NCI-H2081 (cell line): ENCODE measurements at regions not wholly inside any gene's neighbourhood (a gene's known extent, or its start where the extent isn't known, plus 50 kb on each side); places are given as distances from the start of the nearest gene placed in this dataset.
"Not testable (repeated sequence)": the region's sequence is repeated elsewhere in the genome, so short reads cannot be mapped to it uniquely, and the experiment has no call there.

Experiments
- DNase-seq, 2 experiments: peaks; one replicate each; lab custom pipeline; 2025; lab: John Stamatoyannopoulos, UW

DNA sequence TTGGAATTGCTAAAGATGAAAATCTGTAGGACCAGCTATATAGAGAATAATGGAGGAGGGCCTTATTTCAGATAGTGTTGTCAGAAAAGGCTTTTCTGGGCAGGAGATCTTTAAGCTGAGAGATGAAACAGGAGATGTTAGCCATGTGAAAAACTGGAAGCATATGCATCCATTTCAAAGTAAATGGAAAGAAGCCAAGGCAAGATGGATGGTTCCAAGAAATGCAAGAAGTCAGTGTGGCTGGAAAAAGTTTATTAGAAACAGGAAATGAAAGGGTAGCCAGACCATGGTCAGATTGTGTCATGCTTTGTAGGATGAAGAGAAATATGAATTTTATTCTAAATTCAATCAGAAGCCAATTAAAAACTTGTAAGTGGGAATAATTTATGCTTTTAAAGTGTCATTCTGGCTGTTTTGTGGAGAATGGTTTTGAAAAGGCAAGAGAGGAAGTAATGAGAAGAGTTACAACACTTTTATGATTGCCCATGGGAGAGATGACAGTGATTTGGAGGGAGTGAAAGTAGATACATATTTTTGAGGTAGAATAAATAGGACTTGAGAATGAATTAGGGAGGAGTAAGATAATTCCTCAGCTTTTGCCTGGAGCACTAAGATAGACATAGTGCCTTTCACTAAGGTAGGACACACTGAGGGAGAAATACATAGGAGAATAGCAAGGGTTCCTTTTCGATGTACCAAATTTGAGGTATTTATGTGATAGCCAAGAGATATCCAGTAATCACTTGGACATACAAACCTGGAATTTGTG, 620.1 kb downstream of the HTR1B start:
- DNase-seq, result no peak

DNA sequence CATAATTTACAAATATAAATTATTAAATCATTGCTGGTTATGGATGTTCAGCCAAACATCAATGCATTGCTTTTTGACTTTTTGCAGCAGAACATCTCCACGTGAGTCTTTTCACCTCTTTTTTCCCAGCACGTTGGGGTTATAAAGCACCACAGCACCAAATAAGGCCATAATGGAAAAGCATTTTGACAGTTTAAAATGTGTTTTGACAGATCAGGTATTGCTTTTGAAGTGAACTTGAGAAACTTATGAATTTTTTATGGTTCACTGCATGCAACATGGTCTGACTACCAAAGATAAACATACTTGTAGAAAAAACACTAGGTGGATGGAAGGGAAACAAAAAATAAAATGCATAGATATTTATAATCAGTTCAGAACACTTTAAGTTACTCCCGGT, 622.4 kb downstream of the HTR1B start:
- DNase-seq, result no peak

- DNase-seq, result no peak
Observed at GRCh38 chr6:76840041-76840745, 623.1 kb downstream of the HTR1B start.

- no peak for DNase-seq
Observed at GRCh38 chr6:76839505-76839904, 623.8 kb downstream of the HTR1B start.

DNA sequence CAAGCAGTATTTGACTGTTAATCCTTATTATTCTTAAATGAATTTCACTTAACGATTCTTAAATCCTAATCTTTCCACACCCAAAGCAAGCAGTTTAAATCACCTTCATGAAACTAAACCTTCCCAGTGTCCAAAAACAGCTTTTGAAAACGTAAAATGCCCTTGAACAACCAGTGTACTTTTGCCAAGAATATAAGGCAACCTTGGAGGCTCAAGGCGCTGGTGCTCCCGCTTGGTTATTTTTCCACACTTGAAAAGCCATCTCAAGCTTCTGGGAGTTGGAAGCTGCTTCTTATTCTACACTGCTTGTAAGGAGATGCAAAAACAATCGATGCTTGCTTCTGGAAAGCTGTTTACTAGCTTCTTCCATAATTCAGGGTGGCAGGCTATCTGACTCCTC, 625.7 kb downstream of the HTR1B start:
- DNase-seq, result no peak

DNA sequence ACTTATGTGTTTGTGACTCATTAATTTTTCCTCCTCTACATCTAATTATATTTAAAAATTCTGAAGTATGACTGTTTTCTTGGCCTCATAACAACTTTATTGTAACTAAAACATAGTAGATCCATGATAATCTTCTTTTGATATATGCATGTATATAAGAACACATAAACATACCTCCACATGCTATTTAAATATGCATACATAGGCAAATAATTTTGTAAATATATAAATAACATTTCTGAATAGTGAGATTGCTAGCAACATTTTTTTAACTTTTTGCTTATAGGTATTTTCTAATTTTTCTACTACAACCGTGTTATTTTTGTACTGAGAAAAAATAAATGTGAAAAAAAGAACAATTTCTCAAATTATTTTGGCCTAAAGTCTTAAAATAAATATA, 627.6 kb downstream of the HTR1B start:
- DNase-seq, result no peak

- no peak for DNase-seq
Observed at GRCh38 chr6:76835293-76835692, 628.0 kb downstream of the HTR1B start.

DNA sequence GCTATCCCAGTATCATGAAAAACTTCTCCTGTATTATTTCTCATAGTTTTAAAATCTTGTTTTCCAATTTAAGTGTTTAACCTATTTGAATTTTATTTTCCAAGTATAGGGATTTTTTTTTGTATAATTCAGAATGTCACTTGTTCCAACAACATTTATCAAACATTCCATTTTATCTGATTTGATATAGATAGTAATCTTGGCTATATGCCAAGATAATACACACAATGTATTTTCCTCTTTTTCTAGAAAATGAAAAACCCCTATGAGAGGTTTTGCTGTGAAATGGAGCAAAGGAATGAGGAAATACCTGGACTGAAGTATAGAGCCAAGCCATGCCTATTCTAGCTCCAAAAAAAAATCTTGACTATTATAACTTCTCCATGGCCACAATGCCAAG, 628.9 kb downstream of the HTR1B start:
- no peak for DNase-seq

- peak in 1 of 2 experiments; percentile 13 for DNase-seq
Observed at GRCh38 chr6:76831299-76831698, 632.0 kb downstream of the HTR1B start.

DNA sequence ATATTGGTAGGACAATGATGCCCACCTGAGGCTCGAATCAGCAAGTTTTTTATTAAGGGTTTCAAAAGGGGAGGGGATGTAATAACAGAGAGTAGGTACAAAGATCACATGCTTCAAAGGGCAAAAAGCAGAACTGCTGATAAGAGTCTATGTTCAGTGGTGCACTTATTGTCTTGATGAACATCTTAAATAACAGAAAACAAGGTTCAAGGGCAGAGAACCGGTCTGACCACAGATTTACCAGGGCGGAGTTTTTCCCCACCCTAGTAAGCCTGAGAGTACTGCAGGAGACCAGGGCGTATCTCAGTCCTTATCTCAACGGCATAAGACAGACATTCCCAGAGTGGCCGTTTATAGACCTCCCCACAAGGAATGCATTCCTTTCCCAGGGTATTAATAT, 639.7 kb downstream of the HTR1B start:
- not testable (repeated sequence) for DNase-seq

DNA sequence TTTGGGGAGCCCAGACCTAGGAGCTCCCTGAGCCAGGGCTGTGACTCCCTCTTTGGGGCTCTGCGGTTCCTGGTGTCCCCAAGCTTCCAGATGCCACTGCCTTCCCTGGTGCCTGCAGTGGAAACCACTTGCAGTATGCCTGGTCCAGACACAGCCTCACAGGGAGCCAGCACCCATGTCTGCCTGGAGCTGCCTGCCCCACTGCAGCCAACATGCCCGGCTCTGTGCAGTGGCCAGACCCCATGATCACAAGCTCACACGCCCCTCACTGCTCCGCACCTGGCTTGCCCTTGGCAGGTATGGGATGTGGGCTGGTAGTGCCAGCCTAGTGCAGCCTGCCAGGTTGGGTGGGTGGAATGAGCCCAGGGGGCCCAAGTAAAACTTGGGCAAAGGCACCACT, 644.8 kb downstream of the HTR1B start:
- DNase-seq, result no peak

- no peak for DNase-seq
Observed at GRCh38 chr6:76817429-76817828, 645.9 kb downstream of the HTR1B start.

DNA sequence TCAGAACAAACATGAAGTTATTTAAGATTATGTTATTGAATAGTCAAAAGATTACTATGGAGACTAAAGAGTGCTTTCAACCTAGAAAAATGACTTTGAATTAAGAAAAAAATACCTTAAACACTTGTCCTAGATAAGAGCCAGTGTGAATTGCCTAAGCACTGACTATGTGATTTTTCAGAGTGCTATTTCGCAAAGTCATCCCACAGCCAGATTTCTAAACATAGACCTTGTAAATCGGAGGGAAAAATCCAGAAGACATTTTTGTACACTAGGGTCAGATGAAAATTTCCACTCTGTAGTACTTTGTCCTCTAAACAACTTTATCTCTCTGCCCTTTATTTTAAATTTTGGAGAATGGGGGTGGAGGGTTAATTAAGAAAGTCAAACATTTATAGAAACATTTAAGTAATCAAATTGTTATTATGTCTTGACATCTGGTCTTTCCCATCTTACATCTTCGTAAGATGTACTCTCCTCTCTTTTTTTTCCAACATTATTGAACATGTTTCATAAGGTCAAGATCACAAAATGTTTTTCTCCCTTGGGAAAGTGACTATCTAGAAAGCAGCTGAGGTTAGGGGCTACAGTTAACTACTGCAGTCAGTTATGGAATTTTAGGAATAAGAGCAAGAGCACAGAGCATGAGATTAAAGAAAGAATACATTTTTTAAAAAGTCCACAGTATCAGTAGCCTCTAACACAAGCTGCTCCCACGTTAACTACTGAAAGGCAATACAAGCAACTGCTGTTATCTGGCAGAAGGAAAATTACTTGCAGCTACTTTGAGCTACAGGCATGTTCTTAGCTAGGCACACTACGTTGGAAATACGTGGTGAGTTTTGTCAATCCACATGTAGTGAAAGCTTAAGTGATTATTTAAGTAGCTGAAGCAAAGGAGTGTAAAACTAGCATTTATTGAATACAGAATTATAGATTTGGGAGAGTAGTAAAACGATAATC, 648.5 kb downstream of the HTR1B start:
- no peak for DNase-seq

- DNase-seq, result no peak
Observed at GRCh38 chr6:76810286-76810685, 653.0 kb downstream of the HTR1B start.

- DNase-seq, result no peak
Observed at GRCh38 chr6:76803038-76803580, 660.2 kb downstream of the HTR1B start.

GRCh38 chr6:76792394-76792793, 670.9 kb downstream of the HTR1B start:
- no peak for DNase-seq

DNA sequence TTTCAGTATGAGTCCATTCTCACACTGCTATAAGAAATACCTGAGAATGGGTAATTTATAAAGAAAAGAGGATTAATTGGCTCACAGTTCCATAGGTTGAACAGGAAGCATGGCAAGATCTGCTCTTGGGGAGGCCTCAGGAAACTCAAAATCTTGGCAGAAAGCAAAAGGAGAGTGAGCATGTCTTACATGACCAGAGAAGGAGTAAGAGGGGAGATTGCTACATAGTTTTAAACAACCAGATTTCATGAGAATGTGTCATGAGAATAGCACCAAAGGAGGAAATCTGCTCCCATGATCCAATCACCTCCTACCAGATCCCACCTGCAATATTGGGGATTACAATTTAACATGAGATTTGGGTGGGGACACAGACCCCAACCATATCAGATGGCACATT, 672.4 kb downstream of the HTR1B start:
- no peak for DNase-seq

GRCh38 chr6:76790045-76790796, 673.1 kb downstream of the HTR1B start:
- no peak for DNase-seq

- DNase-seq, result no peak
Observed at GRCh38 chr6:76789580-76789979, 673.7 kb downstream of the HTR1B start.

DNA sequence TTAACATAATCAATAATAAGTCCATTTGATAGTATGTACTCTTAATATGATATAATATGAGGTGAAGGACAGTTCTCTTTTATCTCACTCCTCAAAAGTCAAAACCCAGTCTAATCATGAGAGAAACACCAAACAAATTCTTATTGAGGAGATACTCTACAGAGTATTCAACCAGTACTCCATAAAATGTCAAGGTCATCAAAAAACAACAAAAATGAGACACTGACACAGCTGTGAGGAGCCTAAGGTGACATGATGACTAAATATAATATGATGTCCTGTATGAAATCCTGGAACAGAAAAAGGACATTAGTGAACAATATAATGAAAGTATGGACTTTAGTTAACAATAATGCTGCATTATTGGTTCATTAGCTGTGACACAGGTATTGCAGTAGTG, 675.1 kb downstream of the HTR1B start:
- DNase-seq, result no peak

DNA sequence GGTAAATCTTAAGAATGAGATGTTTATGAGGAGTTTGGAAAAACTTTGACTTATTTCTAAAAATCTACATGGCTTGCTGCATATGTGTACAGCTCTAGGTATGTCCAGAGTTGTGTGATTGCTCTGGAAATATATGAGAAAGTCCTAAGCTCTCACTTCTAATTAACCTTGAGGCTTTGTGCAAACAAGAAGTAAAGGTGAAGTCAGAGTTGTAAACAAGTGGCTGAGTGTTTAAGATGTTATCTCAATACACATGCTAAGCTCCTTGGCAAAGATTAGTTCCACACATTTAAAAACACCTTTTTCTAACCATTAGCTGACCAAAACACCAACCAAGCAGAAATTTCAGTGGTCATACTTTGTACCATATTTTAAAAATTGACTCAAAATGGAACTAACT, 684.2 kb downstream of the HTR1B start:
- no peak for DNase-seq
